SK-N-MC (cell line): ENCODE measurements at regions not wholly inside any gene's neighbourhood (a gene's known extent, or its start where the extent isn't known, plus 50 kb on each side); places are given as distances from the start of the nearest gene placed in this dataset.

Experiments
- DNase-seq: peaks from one replicate; pipeline ENCODE4 v3.0.0-alpha.2; 2011; ENCODE audit warnings: low read depth, low spot score
- H3K27ac ChIP-seq: fragments of 200-600 bp; sonication (generic); 2 replicates; pipeline ENCODE4 v1.5.1; 2016; ENCODE audit warnings: mixed run types
- H3K36me3 ChIP-seq: fragments of 200-600 bp; sonication (generic); 2 replicates; pipeline ENCODE4 v1.6.1; 2017; ENCODE audit warnings: antibody characterized with exemption, low read length, mixed read lengths; ENCODE audit not compliant: insufficient read depth
- H3K4me3 ChIP-seq: fragments of 200-600 bp; sonication (generic); 2 replicates; pipeline ENCODE4 v1.5.1; 2016
- H3K9ac ChIP-seq: fragments of 200-600 bp; sonication (generic); 2 replicates; pipeline ENCODE4 v1.8.0; 2017; ENCODE audit warnings: mixed run types, mixed read lengths; ENCODE audit not compliant: insufficient read length
- H3K9me3 ChIP-seq: fragments of 200-600 bp; sonication (generic); 2 replicates; pipeline ENCODE4 v1.6.1; 2017; ENCODE audit warnings: low read depth, mild to moderate bottlenecking, antibody characterized with exemption, low read length, moderate library complexity, mixed read lengths
- EZH2 ChIP-seq: fragments of 200-600 bp; sonication (generic); IDR thresholded peaks from one replicate; pipeline ENCODE4 v1.6.1; 2017; ENCODE audit warnings: antibody characterized with exemption
- FOXP2 ChIP-seq: optimal IDR thresholded peaks from 2 replicates; pipeline ENCODE3; 2011; ENCODE audit warnings: mild to moderate bottlenecking, moderate library complexity; ENCODE audit not compliant: insufficient read depth; ENCODE audit errors: extremely low read length, control extremely low read depth
- POLR2AphosphoS5 ChIP-seq: IDR thresholded peaks from 2 replicates; pipeline ENCODE4 v1.6.1; 2012; ENCODE audit warnings: mild to moderate bottlenecking, low read depth, low read length, borderline replicate concordance

GRCh38 chr3:144308396-144308795 lies 336.8 kb downstream of the DIPK2A start:
- Histone ChIP-seq H3K9me3 (no peaks in the 10 kb centered on the region), H3K4me3 (no peak overlapping the region), H3K9ac (no peak overlapping the region), H3K27ac (no peak overlapping the region), H3K36me3 (no peaks in the 10 kb centered on the region)
- no peak for DNase-seq
- TF ChIP-seq POLR2AphosphoS5 (no peak), FOXP2 (no peak)

GRCh38 chr3:144312702-144313101 lies 341.1 kb downstream of the DIPK2A start:
- no peaks in the 10 kb centered on the region for H3K9me3 ChIP-seq
- no peaks in the 10 kb centered on the region for H3K36me3 ChIP-seq
- no peak overlapping the region for H3K9ac ChIP-seq
- no peak overlapping the region for H3K27ac ChIP-seq
- no peak for TF ChIP-seq EZH2
- no peak for TF ChIP-seq POLR2AphosphoS5
- no peak for TF ChIP-seq FOXP2
- no peak for DNase-seq
- H3K4me3 ChIP-seq: no peak overlapping the region

DNA sequence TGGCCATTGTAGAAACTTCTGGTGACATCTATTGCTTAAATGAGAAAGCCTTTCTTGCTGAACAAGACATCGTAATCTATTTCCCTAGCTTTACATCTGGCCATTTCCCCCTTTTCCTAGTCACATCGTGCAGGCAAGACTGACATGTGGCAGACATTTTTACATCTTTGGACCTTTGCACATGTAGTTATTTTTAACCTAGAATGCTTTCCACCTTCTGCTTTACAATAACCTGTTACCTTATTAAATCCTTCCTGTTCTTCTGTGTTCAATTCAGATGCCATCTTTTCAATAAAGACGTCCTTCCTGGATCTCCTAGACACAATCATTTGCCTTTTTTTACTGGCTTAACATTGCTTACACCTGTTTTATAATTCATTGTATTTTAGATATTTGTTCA lies 343.3 kb downstream of the DIPK2A start:
- no peaks in the 10 kb centered on the region for H3K36me3 ChIP-seq
- no peak overlapping the region for H3K4me3 ChIP-seq
- H3K9ac ChIP-seq: no peak overlapping the region
- no peak overlapping the region for H3K27ac ChIP-seq
- TF ChIP-seq EZH2 (no peak), POLR2AphosphoS5 (no peak)
- no peak for DNase-seq
- no peaks in the 10 kb centered on the region for H3K9me3 ChIP-seq

DNA sequence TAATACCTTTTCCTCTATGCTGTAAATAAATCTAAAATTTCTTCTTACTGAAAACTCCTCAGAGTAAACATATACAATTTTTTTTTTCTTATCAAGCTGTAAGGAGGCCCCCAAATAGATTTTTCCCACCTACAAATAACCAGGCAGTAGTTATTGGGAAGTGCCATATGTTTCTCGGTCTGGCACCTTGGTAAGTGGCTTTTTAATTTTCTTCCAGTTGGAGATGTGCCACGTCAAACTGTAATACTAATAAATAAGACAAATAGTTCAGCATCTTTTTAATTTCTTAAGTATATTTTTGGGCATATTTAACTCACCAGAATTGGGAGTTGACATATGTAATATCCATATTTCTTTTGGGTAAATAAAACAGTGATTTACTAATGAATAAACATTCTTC lies 346.3 kb downstream of the DIPK2A start:
- no peak overlapping the region for H3K4me3 ChIP-seq
- no peaks in the 10 kb centered on the region for H3K36me3 ChIP-seq
- H3K27ac ChIP-seq: no peak overlapping the region
- TF ChIP-seq POLR2AphosphoS5: no peak
- no peaks in the 10 kb centered on the region for H3K9me3 ChIP-seq
- no peak overlapping the region for H3K9ac ChIP-seq
- no peak for DNase-seq

DNA sequence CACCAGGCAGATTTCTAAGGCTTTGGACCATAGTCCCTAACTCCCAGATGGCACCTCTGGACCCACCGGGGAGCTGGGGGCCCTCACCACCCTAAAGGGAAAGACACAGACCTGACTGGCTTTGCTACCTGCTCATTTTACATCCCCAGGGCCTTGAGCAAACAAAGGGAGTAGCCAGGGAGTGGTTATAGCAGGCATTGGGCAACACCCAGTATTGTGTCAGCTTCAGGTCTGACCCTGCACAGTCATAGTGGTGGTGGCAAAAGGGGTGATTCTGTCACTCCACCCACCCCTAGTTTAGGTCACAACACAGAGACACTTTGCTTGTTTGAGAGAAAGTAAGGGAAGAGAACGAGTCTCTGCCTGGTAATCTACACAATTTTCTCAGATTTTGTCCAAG lies 352.5 kb downstream of the DIPK2A start:
- no peak overlapping the region for H3K4me3 ChIP-seq
- H3K27ac ChIP-seq: no peak overlapping the region
- DNase-seq: no peak
- H3K36me3 ChIP-seq: no peaks in the 10 kb centered on the region
- TF ChIP-seq FOXP2 (no peak), EZH2 (no peak), POLR2AphosphoS5 (no peak)
- H3K9ac ChIP-seq: no peak overlapping the region
- no peaks in the 10 kb centered on the region for H3K9me3 ChIP-seq

DNA sequence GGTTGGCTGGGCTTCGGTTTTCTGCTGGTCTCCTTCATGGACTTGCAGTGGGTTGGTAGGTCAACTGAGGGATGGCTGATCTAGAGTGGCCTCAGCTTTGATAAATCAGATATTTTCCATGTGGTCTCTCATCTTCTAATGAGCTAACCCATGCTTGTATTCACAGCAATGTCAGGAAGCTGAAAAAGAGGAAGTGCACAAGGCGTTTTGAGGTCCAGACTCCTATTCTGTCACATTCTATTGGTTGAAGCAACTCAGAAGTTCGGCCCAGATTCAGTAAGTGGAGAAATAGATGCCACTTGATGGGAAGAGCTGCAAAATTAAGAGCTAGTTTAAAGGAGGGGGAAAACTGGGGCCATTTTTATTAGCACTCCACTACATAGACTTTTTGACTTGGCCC lies 361.2 kb downstream of the DIPK2A start:
- Histone ChIP-seq H3K9me3 (no peaks in the 10 kb centered on the region), H3K27ac (no peak overlapping the region), H3K9ac (no peak overlapping the region), H3K36me3 (no peaks in the 10 kb centered on the region), H3K4me3 (no peak overlapping the region)
- DNase-seq: no peak
- no peak for TF ChIP-seq FOXP2
- no peak for TF ChIP-seq POLR2AphosphoS5
- no peak for TF ChIP-seq EZH2

- H3K9me3 ChIP-seq: no peaks in the 10 kb centered on the region
- no peak overlapping the region for H3K27ac ChIP-seq
- H3K9ac ChIP-seq: no peak overlapping the region
- no peaks in the 10 kb centered on the region for H3K36me3 ChIP-seq
- no peak overlapping the region for H3K4me3 ChIP-seq
- TF ChIP-seq POLR2AphosphoS5 (no peak), FOXP2 (no peak), EZH2 (no peak)
- DNase-seq: no peak
Observed at GRCh38 chr3:144341471-144341870, 369.8 kb downstream of the DIPK2A start.

DNA sequence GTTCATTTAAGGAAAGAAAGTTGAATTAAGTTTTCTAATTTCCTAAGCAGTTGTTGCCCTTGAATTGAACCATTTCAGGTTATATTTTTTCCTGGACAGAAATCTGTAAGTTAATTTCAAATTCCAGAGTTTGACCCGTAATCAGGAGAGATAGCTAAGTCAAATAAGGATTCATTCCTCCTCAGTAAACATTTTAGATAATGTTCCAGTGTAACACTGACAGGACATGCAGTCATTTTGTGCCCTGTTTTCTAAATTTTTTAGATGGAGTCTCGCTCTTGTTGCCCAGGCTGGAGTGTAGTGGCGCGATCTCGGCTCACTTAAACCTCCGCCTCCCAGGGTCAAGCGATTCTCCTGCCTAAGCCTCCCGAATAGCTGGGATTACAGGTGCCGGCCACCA lies 371.7 kb downstream of the DIPK2A start:
- no peak for DNase-seq
- no peak overlapping the region for H3K27ac ChIP-seq
- no peaks in the 10 kb centered on the region for H3K36me3 ChIP-seq
- TF ChIP-seq POLR2AphosphoS5: no peak
- TF ChIP-seq EZH2: no peak
- TF ChIP-seq FOXP2: no peak
- no peaks in the 10 kb centered on the region for H3K9me3 ChIP-seq
- H3K9ac ChIP-seq: no peak overlapping the region
- no peak overlapping the region for H3K4me3 ChIP-seq

GRCh38 chr3:144343777-144344176 lies 372.2 kb downstream of the DIPK2A start:
- no peak overlapping the region for H3K4me3 ChIP-seq
- H3K9ac ChIP-seq: no peak overlapping the region
- no peak for TF ChIP-seq FOXP2
- no peak for TF ChIP-seq POLR2AphosphoS5
- no peak for TF ChIP-seq EZH2
- no peaks in the 10 kb centered on the region for H3K9me3 ChIP-seq
- no peak overlapping the region for H3K27ac ChIP-seq
- DNase-seq: no peak
- H3K36me3 ChIP-seq: no peaks in the 10 kb centered on the region

- Histone ChIP-seq H3K27ac (no peak overlapping the region), H3K36me3 (no peaks in the 10 kb centered on the region), H3K9ac (no peak overlapping the region), H3K9me3 (no peaks in the 10 kb centered on the region), H3K4me3 (no peak overlapping the region)
- TF ChIP-seq FOXP2 (peak; percentile 80), EZH2 (no peak)
- DNase-seq: peak; percentile 56
Observed at GRCh38 chr3:144344925-144345548, 373.4 kb downstream of the DIPK2A start.
